Left hindlimb (tissue), 1 donor: ENCODE measurements at regions not wholly inside any gene's neighbourhood (a gene's known extent, or its start where the extent isn't known, plus 50 kb on each side); places are given as distances from the start of the nearest gene placed in this dataset.
A peak's percentile ranks its signal among the peaks of the same experiment; 100 is the strongest.

ENCODE experiments used
- DNase-seq: peaks from one replicate; pipeline ENCODE4 v3.0.0-alpha.2; 2018

DNA sequence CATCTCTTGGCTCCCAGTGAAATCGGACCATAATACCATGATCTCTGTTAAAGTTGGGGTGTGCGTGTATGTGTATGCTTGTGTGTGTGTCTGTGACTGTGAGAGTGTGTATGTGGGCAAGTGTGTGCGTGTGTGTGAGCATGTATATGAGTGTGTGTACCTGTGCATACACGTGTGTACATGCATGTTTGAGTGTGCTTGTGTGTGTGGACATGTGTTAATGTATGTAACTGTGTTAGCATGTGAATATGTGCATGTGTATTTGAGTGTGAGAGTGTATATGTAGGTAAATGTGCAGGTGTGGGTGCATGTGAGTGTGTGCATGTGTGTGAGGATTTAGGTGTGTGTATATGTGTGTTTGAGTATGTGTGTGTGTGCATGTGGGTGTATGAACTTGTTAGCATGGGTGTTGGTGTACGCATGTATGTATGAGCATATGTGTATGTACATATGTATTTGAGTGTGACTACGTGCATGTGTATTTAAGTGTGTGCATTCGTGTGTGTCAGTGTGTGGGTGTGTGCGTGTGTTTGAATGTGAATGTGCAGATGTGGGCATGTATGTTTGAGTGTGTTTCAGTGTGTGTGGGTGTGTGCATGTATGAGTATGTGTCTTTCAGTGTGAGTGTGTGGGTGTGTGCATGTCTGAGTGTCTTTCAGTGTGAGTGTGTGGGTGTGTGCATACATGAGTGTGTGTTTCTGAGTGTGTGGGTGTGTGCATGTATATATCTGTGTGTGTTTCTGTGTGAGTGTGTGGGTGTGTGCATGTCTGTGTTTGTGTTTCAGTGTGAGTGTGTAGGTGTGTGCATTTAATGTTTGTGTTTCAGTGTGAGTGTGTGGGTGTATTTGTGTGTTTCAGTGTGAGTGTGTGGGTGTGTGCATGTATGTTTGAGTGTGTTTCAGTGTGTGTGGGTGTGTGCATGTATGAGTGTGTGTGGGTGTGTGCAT is 183.2 kb downstream of the SOX9 start:
- no peak for DNase-seq

DNA sequence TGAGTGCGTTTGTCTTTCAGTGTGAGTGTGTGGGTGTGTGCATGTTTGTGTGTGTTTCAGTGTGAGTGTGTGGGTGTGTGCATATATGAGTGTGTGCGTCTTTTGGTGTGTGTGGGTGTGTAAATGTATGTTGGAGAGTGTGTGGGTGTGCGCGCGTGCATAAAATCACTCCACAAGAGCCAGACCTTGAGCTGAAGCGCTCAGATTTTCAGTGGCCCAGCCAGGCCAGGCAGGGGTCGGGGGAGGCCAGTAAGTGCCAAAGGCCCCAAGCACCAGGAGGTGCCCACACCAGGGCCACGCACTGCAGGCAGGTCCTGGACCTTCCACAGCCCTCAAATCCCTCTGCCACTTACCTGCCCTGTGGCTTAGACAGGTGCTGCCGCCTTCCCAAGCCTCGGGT is 184.0 kb downstream of the SOX9 start:
- no peak for DNase-seq

DNA sequence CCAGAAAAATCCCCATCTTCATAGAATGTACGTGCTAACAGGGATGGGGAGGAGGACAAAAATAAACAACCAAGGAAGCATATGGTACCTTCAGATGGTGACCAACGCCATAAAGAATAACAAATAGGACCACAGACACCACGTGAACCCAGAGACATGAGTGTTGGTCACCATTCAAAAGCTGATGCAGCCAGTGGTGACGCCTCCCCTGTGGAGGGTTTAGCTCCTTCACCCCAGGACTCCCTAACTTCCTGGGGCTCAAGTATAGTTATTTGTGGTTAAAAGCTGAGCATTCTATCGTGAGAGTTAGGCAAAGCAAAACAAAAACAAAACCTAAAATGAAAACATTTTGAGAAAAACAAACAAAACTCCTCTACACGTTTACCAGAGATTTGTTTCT is 184.7 kb downstream of the SOX9 start:
- DNase-seq = no peak

DNA sequence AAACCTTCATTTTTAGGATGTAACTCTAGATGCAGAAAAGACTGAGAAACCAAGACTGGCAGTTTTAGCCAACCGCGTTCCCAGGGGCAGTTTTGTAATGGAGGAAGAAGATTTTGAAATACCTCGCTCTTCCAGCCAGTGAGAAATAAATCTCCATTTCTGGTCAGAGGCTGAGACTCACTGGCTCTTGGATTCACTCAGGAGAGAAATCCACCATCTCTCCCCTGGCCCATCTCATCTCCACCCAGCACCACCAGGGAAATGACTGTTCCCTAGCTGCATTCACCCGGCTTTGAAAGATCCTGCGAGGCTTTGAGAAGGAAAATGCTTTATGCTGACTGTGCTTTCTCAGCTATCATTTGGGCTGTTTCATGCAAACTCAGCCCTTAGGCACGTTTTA is 185.2 kb downstream of the SOX9 start:
- no peak for DNase-seq

DNA sequence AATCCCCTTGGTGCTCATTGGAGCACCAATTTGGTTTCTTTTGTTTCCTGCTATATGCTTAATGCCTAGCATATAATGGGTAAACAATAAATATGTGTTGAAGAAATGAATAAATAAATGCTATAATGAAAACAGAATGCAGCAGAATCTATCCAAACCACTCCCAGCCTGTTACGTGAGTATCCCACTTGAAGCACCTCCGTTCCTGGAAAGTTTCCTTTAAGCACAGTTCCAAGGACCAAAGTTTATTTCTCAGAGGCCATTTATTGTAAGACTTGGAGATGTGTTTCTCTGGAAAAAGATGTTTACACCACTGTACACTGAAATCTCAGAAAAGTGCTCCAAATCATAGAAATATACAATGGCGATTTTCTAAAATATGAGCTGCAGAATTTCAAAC is 187.0 kb downstream of the SOX9 start:
- no peak for DNase-seq

DNA sequence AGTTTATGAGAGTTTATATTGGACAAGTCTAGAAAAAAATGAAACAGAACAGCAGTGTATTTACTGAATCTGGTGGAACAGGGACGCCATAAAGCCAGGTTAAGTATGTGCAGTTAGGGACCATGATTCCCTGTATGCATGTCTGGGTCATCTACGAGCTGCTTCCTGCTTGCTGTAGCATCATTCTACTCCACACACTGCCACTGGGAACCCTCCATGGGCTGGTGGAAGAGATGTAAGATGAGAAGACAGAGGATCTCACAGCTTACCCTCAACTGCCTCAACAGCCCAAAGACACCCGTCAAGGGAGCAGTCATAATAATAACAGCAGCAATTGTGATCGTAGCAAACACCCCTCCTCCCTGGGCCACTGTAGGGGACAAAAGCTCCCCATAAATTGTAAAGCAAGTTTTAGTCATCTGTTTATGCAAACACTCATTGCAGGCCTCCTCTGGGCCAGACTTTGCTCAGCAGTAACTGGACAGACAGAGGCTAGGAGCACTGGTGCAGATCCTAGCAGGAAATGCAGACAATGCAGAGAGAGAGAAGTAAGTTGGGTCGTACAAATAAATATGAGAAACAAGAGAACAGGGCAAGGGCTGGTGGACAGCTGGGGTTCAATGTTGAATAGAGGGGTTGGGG is 188.0 kb downstream of the SOX9 start:
- no peak for DNase-seq

DNA sequence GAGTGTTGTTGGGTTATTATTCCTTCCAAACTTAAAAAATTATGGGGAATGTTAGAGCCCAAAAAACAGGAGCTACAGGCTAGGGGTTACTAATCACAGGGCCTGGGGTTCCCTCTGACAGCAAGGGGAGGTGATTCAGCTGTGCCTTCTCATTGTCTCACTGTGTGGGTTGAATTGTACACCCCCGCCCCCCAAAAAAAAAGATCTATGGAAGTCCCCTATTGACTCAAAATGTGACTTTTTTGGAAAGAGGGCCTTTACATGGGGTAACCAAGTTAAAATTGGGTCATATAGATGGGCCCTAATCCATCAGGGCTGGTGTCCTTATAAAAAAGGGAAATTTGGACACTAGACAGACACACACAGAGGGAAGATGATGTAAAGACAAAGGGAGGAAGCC is 190.2 kb downstream of the SOX9 start:
- no peak for DNase-seq

DNA sequence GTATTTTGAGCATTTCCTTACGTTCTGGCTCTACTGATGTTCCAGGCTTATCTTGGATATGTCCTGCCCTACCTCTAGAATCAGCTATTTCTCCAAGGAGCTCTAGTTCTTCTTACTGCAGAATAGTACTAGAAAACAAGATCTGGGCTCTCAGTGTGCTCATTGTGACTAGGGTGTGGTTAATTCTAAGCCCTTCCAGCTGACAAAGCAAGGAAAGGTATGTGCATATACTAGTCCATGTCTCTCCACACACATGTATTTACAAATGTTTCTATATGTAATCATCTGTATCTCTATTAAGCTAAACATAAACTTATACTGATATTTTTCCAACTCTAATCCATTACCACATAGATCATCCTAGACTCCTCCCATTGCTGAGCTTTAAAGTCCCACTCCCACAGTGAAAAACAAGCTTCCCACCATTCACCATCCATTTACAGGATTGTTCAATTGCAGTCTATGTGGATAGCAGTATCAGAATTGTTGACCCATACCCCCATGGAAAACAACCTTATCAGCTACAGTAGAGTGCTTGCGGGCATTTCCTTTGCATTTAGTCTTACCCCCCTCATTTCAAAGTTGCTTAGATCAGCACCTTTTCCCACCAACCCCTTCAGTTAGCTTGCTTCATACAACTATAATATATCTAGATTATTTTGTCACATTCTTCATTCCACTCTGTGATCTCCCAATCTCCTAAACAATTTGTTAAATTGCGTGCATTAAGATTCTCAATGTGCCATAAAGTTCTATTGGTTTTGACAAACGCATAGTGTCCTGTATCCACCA is 194.5 kb downstream of the SOX9 start:
- no peak for DNase-seq

DNA sequence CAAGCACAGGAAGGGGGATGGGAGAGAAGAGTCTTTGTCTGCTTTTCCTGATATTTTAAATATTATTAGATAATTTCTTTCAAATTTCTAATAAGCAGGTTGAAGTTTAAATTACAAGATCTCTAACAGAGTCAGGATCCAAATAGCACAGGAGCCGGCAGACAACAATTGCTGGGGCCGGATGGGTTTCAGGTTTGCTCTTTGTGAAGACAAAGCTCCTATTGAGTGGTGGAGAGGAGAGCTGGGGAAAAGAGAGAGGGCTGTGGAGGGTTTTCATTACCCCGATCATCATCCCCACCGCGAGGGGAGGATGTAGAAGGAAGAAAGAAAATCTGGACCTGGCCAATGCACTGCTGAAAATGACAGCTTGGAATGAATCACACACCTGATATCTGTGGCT is 197.3 kb downstream of the SOX9 start:
- DNase-seq = no peak

DNA sequence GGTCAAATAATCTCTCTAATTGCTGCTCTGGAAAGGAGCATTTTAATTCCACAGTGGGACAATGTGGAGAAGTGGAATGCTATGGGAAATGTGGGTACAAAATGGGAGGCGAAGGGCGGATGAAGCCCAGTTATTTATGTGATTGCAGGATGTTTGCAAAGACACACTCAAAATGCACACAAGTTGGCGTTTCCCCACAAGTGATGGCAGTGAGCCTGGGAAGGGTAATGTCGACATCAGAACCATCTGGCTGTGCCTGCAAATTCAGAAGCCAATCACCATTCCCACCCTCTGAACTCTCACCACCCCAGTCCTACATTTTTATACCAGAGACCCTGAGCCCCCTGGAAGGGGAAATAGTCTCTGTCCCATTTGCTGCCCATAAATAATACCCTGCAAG is 201.1 kb downstream of the SOX9 start:
- DNase-seq = no peak

DNA sequence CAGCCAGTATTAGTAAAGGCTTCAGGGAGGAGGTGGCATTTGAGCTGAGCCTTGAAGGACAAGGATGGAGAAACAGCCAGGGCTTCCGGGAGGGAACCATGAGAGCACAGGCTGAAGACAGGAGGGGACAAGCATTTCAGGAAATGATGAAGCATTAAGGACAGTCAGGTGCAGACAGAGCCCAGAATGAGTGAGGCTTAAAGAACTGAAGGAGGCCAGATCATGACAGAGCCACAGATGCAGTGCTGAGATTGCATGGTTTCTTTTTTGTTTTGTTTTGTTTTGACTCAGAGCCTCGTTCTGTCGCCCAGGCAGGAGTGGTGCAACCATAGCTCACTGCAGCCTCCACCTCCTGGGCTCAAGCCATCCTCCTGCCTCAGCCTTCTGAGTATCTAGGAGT is 211.5 kb downstream of the SOX9 start:
- no peak for DNase-seq

DNA sequence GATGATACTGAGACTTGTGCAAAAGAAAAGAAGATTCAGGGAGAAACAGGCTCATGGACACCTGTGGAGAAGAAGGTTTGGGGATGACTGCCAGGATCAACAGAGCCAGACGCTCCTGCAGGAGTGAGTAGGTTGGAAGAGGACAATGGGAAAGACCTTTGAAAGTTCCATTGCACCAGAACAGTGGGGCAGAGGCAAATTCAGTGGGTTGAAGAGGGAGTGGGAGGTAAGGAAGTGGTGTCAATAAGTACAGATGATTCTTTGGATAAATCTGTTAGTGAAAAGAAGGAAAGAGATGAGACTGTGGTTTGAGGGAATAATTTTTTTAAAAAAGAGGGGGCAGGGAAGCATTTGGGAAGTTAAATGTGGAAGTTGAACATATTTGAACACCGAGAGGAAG is 212.8 kb downstream of the SOX9 start:
- no peak for DNase-seq

DNA sequence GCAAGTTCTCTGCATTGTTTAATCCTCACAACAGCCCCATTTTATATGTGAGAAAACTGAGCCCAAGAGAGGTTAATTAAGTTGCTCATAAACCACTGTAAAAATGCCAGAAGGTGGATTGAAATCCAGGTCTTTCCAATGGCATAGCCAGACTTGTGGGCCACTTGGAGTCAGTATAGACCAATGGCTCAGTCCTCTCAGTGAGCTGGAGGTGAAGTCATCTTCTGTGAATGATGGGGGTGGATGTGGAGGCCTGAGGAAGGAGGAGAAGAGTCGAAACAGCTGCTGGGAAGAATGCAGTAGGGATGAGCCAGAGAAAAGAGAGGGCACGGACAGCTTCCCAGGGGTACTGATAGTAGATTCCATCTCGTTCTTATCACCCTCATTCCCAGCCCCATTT is 213.4 kb downstream of the SOX9 start:
- DNase-seq = no peak

DNA sequence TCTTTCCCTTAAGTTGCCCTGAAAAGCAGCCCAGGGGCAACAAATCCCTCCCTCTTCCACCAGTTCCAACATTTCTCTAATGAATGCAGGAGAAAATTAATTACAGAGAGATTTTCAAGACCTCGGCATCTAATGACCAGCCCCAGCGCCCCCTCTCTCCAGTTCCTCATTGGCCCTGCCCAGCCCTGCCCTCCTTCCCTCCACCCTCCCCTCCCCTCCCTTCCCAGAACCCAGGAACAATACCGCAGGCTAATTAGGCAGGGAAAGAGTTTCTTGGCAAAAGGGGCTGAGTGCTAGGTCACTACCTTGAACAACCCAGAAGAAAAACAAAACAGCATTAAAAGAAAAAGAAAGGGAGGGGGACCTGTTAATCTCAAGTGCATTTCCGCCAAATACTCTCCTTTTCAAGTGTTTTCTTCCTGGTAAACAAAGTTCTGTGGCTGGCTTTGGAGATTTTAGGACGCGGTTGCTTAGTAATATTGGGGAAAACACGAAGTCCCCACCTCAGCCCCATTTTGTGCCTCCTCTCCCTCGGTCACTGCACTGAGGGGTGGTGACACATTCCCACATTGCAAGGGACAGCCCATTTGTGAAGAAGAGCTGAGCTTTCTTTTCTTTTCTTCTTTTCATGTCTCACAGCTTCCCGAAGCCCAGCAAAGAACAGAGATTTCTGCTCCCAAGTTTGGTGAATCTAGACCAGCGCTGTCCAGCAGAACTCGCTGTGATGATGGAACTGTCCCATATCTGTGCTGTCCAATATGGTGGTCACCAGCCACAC is 215.4 kb downstream of the SOX9 start:
- no peak for DNase-seq

DNA sequence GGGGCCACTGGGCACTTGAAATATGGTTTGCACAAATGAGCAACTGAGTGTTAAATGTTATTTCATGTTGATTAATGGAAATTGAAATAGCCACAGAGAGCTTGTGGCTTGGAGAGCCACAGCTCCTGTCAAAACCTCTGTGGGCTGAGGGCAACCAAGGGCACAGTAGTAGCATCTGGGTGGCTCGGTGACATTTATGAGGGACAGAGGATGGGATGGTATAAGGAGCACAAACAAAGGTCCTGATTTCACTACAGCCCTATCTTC is 215.9 kb downstream of the SOX9 start:
- DNase-seq = no peak

DNA sequence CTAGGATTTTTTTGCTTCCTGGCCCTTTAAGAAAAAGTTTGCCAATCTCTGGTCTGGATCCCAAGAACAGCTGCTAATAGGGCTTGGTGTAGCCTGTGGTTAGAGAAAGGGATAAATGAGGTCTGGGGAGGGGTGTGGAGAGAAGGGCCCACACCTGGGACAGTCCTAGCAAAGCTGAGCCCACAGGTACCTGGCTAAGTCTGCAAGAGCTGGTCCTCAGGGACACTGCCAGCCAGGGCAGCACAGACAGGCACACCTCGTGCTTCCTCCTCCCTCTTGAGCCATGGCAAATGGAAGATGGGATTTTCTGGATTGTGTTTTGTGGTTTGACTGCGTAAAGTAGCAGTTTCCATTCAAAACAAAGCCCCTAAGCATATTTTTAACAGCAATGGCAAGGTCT is 217.5 kb downstream of the SOX9 start:
- DNase-seq = no peak

DNA sequence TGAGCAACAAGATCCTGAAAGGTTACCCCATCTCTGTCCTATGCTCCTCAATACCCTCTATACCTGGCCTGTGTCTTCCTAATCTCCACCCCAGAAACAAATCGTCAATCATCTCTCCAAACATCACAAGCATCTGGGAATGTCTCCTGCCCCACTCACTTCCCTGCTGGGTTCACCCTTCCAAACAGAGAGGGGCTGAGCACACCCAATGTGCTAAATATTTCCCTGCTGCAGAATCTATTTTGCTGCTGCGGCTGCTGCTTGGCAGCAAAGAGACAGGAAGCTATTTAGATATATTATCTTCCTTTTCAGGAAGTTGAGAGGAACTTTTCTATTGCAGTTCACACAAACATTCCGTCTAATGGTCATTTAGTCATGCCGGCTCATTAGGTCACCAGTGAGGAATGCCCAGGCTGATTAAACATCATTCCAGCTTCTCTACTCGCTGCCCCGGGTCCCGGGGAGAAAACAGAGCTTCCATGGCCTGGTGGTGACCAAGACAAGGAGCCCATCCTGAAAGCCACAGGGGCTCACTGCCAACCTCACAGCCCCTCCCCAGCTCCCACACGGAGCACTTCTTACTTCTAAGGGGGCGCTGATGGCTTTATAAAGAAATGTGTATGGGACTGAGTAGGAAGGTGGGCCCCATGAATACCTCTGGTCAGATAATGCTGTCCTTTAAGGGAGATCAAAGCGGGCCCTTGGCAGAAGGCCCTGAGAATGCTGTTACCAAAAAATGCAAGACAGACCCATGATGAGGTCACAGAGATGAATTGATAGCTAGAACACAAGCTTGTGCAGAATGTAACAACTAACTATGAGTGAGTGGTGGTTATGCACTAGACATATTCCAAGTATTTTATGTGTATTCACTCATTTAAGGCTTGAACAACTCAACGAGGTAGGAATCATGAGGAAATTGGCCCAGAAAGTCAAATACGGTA is 218.3 kb downstream of the SOX9 start:
- DNase-seq = no peak

DNA sequence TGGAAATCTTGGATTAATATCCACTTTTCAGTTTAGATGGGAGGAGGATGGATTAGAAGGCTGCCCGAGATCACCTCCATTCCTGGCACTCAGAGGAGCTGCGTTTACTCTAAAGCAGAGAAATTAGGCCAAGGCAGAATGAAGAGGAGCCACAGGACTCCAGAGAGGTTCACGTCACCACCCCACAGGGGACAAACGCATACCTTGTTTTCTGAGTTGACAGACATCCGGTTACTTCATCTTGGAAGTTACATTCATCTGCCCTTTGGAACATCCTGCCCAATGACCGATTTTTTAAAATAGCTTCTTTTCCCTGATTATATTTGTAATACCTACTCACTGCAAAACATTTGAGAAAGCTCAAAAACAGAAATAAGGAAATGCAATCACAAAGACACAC is 220.0 kb downstream of the SOX9 start:
- no peak for DNase-seq

DNA sequence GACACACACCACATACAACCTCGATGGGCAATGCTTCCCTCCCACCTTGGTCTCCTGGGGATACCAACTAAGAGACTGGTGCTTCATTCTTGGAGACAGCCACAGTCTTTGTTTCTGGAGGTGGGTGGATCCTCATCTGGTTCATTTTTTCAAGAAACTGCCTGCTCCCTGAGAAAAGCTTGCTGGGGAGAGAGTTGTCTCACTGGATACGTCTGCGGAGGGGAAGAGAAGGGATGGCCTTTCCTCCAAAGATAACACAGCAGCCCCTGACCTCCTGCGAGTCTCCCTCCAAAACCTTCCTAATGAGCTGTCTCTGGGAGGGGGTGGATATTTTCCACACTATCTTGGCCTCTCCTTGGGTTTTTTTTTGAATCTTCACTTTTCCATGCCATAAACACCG is 221.2 kb downstream of the SOX9 start:
- no peak for DNase-seq

DNA sequence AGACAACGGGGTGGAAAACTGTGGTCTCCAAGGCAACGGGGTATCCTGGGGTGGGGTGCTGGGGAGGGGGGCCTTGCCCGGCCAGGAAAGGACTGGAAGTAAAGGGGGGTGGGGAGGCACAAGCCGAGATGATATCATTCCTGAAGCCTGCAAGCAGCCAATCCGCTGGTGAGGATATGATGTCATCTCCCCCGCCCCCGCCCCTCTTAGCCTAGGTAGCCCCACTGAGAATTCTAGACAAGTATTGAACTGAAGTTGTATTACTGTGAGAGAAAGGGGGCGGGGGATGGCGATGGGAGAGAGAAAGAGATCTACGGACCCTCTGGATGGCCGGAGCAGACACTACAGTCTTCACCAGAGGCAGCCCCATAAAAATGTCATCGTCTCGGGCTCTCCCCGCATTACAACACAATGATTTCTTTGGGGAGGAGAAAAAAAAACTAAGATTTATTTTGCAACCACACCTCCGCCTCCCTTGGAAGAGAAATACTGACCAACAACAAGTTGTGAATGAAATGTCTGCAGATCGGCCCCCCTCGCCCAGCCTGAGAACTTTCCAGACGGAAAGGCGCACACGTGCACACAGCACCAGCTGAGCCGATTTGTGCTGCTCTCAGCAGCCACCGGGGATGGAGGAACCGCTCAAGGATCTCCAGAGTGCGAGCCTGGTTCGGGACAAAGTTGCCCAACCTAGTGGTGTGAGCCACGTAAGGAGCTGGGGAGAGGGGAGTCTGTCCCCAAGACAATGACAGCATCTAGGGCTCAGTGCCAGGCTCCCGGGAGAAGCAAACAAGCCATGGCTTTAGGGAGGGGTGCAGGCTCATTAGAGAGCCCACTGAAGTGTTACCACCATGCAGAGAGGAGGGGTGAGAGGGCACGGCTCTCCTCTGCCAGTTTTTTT is 222.1 kb downstream of the SOX9 start:
- peak; percentile 50 for DNase-seq

DNA sequence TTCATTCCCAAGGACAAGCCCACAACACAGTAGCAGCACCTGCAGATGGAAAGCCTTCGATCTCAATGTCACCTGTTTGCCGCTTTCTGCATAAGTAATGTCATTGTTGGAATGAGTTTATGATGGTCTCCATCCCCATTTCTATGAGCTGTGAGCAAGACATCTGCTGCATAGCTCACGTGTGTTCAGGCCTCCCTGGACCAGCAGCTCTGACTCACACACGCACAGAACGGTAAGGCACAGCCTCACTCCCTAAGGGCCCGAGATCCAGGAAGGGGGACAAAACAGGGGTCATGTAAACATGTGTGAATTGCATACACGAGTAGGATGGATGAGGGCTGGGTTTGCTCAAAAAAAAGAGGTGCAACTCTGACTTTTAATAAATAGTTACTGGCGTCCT is 223.1 kb downstream of the SOX9 start:
- DNase-seq = no peak
